ENCODE measurements at regions not wholly inside any gene's neighbourhood (a gene's known extent, or its start where the extent isn't known, plus 50 kb on each side); places are given as distances from the start of the nearest gene placed in this dataset.
"Not testable (repeated sequence)": the region's sequence is repeated elsewhere in the genome, so short reads cannot be mapped to it uniquely, and the experiment has no call there.

GRCh38 chr9:135173066-135173465 lies 85.6 kb downstream of the OLFM1 start:
- DNase-seq: no peak
- Mint-ChIP-seq H3K4me1 (ENCODE audit: low read depth) (no peaks in the 10 kb centered on the region), H3K4me3 (no peak overlapping the region), H3K9me3 (no peaks in the 10 kb centered on the region), H3K27me3 (no peaks in the 10 kb centered on the region), H3K27ac (no peak overlapping the region), H3K36me3 (ENCODE audit: low read depth) (no peaks in the 10 kb centered on the region)

- Mint-ChIP-seq H3K9me3 (no peaks in the 10 kb centered on the region), H3K4me1 (ENCODE audit: low read depth) (no peaks in the 10 kb centered on the region), H3K27me3 (no peaks in the 10 kb centered on the region), H3K27ac (no peak overlapping the region), H3K4me3 (no peak overlapping the region), H3K36me3 (ENCODE audit: low read depth) (no peaks in the 10 kb centered on the region)
- DNase-seq: no peak
These were observed 86.8 kb downstream of the OLFM1 start for GRCh38 chr9:135174248-135174647.

- Mint-ChIP-seq H3K27me3 (no peaks in the 10 kb centered on the region), H3K4me3 (no peak overlapping the region), H3K4me1 (ENCODE audit: low read depth) (no peaks in the 10 kb centered on the region), H3K36me3 (ENCODE audit: low read depth) (no peaks in the 10 kb centered on the region), H3K27ac (no peak overlapping the region), H3K9me3 (no peaks in the 10 kb centered on the region)
- no peak for DNase-seq
These were observed 87.5 kb downstream of the OLFM1 start for GRCh38 chr9:135174981-135175380.

GRCh38 chr9:135176284-135176683 lies 88.8 kb downstream of the OLFM1 start:
- no peak overlapping the region for H3K27ac Mint-ChIP-seq
- no peak for DNase-seq
- H3K9me3 Mint-ChIP-seq: no peaks in the 10 kb centered on the region
- H3K4me3 Mint-ChIP-seq: no peak overlapping the region
- H3K36me3 Mint-ChIP-seq (ENCODE audit: low read depth): no peaks in the 10 kb centered on the region
- H3K27me3 Mint-ChIP-seq: no peaks in the 10 kb centered on the region
- H3K4me1 Mint-ChIP-seq (ENCODE audit: low read depth): no peaks in the 10 kb centered on the region

GRCh38 chr9:135177562-135177961 lies 90.1 kb downstream of the OLFM1 start:
- not testable (repeated sequence) for H3K4me3 Mint-ChIP-seq; DNase-seq; H3K27me3 Mint-ChIP-seq; H3K9me3 Mint-ChIP-seq; H3K27ac Mint-ChIP-seq; H3K4me1 Mint-ChIP-seq (ENCODE audit: low read depth); H3K36me3 Mint-ChIP-seq (ENCODE audit: low read depth)

- no peaks in the 10 kb centered on the region for H3K9me3 Mint-ChIP-seq
- no peaks in the 10 kb centered on the region for H3K27me3 Mint-ChIP-seq
- H3K36me3 Mint-ChIP-seq (ENCODE audit: low read depth): no peaks in the 10 kb centered on the region
- H3K4me1 Mint-ChIP-seq (ENCODE audit: low read depth): no peaks in the 10 kb centered on the region
- no peak for DNase-seq
- no peak overlapping the region for H3K27ac Mint-ChIP-seq
- no peak overlapping the region for H3K4me3 Mint-ChIP-seq
These were observed 91.0 kb downstream of the OLFM1 start for GRCh38 chr9:135178498-135178897.

GRCh38 chr9:135179041-135179440 lies 91.6 kb downstream of the OLFM1 start:
- Mint-ChIP-seq H3K27ac (no peak overlapping the region), H3K27me3 (no peaks in the 10 kb centered on the region), H3K4me1 (ENCODE audit: low read depth) (no peaks in the 10 kb centered on the region), H3K9me3 (no peaks in the 10 kb centered on the region), H3K4me3 (no peak overlapping the region), H3K36me3 (ENCODE audit: low read depth) (no peaks in the 10 kb centered on the region)
- DNase-seq: no peak

- H3K4me1 Mint-ChIP-seq (ENCODE audit: low read depth): no peaks in the 10 kb centered on the region
- H3K27me3 Mint-ChIP-seq: no peaks in the 10 kb centered on the region
- H3K27ac Mint-ChIP-seq: no peak overlapping the region
- H3K9me3 Mint-ChIP-seq: no peaks in the 10 kb centered on the region
- no peaks in the 10 kb centered on the region for H3K36me3 Mint-ChIP-seq (ENCODE audit: low read depth)
- DNase-seq: no peak
- no peak overlapping the region for H3K4me3 Mint-ChIP-seq
These were observed 92.5 kb downstream of the OLFM1 start for GRCh38 chr9:135179976-135180375.

- Mint-ChIP-seq H3K4me1 (ENCODE audit: low read depth) (no peaks in the 10 kb centered on the region), H3K9me3 (no peaks in the 10 kb centered on the region), H3K4me3 (no peak overlapping the region), H3K36me3 (ENCODE audit: low read depth) (no peaks in the 10 kb centered on the region), H3K27ac (no peak overlapping the region), H3K27me3 (no peaks in the 10 kb centered on the region)
- DNase-seq: no peak
These were observed 93.1 kb downstream of the OLFM1 start for GRCh38 chr9:135180586-135180985.

GRCh38 chr9:135181336-135181735 lies 93.9 kb downstream of the OLFM1 start:
- H3K4me3 Mint-ChIP-seq: no peak overlapping the region
- no peaks in the 10 kb centered on the region for H3K36me3 Mint-ChIP-seq (ENCODE audit: low read depth)

GRCh38 chr9:135181841-135182240 lies 94.4 kb downstream of the OLFM1 start:
- not testable (repeated sequence) for H3K27me3 Mint-ChIP-seq; H3K4me3 Mint-ChIP-seq; H3K9me3 Mint-ChIP-seq; DNase-seq; H3K4me1 Mint-ChIP-seq (ENCODE audit: low read depth); H3K27ac Mint-ChIP-seq; H3K36me3 Mint-ChIP-seq (ENCODE audit: low read depth)

More at GRCh38 chr9:135181336-135181735, 93.9 kb downstream of the OLFM1 start:
- Mint-ChIP-seq H3K27me3 (no peaks in the 10 kb centered on the region), H3K4me1 (ENCODE audit: low read depth) (no peaks in the 10 kb centered on the region), H3K9me3 (no peaks in the 10 kb centered on the region), H3K27ac (no peak overlapping the region)
- no peak for DNase-seq

- no peak for DNase-seq
- Mint-ChIP-seq H3K36me3 (ENCODE audit: low read depth) (no peaks in the 10 kb centered on the region), H3K27me3 (no peaks in the 10 kb centered on the region), H3K4me1 (ENCODE audit: low read depth) (no peaks in the 10 kb centered on the region), H3K27ac (no peak overlapping the region), H3K4me3 (no peak overlapping the region), H3K9me3 (no peaks in the 10 kb centered on the region)
These were observed 95.6 kb downstream of the OLFM1 start for GRCh38 chr9:135183069-135183468.

- no peaks in the 10 kb centered on the region for H3K36me3 Mint-ChIP-seq (ENCODE audit: low read depth)
- no peaks in the 10 kb centered on the region for H3K9me3 Mint-ChIP-seq
- no peaks in the 10 kb centered on the region for H3K4me1 Mint-ChIP-seq (ENCODE audit: low read depth)
- H3K27me3 Mint-ChIP-seq: no peaks in the 10 kb centered on the region
- H3K4me3 Mint-ChIP-seq: no peak overlapping the region
- no peak for DNase-seq
- no peak overlapping the region for H3K27ac Mint-ChIP-seq
These were observed 96.2 kb downstream of the OLFM1 start for GRCh38 chr9:135183528-135184180.

- Mint-ChIP-seq H3K27me3 (no peaks in the 10 kb centered on the region), H3K4me1 (ENCODE audit: low read depth) (no peaks in the 10 kb centered on the region), H3K27ac (no peak overlapping the region), H3K36me3 (ENCODE audit: low read depth) (no peaks in the 10 kb centered on the region), H3K9me3 (no peaks in the 10 kb centered on the region), H3K4me3 (no peak overlapping the region)
- no peak for DNase-seq
These were observed 96.9 kb downstream of the OLFM1 start for GRCh38 chr9:135184181-135185053.

GRCh38 chr9:135185060-135185459 lies 97.6 kb downstream of the OLFM1 start:
- no peaks in the 10 kb centered on the region for H3K36me3 Mint-ChIP-seq (ENCODE audit: low read depth)
- no peaks in the 10 kb centered on the region for H3K4me1 Mint-ChIP-seq (ENCODE audit: low read depth)
- no peak overlapping the region for H3K4me3 Mint-ChIP-seq
- H3K27ac Mint-ChIP-seq: no peak overlapping the region
- no peak for DNase-seq
- no peaks in the 10 kb centered on the region for H3K27me3 Mint-ChIP-seq
- H3K9me3 Mint-ChIP-seq: no peaks in the 10 kb centered on the region
